Fibroblast of peridontal ligament (primary cell): ENCODE measurements at regions not wholly inside any gene's neighbourhood (a gene's known extent, or its start where the extent isn't known, plus 50 kb on each side); places are given as distances from the start of the nearest gene placed in this dataset.
A peak's percentile ranks its signal among the peaks of the same experiment; 100 is the strongest.
"Not testable (repeated sequence)": the region's sequence is repeated elsewhere in the genome, so short reads cannot be mapped to it uniquely, and the experiment has no call there.

Experiments used
- DNase-seq: peaks from one replicate; pipeline ENCODE4 v3.0.0-alpha.2; 2010; ENCODE audit errors: extremely low read depth

DNA sequence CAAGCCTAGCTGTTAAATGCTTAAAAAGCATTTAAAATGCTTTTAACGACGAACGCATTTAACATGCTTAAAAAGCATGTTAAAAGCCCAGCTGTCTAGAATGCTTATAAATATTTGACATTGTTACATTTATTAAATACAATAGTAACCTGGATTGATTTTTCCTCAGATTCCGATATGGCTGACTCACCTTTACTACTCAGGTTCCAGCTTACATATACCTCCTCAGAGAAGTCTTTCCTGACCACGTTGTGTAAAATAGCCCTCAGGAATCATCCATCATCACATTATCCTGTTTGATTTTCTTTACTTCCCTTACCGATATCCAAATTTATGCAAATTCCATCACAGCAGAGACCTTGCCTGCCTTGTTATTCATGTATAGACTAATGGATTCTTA, 51.4 kb downstream of the SLC41A2 start:
- DNase-seq = no peak

DNA sequence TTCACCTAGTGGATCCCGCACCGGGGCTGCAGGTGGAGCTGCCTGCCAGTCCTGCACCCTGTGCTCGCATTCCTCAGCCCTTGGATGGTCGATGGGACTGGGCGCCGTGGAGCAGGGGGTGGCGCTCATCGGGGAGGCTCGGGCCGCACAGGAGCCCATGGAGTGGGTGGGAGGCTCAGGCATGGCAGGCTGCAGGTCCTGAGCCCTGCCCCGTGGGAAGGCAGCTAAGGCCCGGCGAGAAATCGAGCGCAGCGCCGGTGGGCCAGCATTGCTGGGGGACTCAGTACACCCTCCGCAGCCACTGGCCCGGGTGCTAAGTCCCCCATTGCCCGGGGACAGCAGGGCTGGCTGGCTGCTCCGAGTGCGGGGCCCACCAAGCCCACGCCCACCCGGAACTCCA, 52.6 kb downstream of the SLC41A2 start:
- DNase-seq = not testable (repeated sequence)

DNA sequence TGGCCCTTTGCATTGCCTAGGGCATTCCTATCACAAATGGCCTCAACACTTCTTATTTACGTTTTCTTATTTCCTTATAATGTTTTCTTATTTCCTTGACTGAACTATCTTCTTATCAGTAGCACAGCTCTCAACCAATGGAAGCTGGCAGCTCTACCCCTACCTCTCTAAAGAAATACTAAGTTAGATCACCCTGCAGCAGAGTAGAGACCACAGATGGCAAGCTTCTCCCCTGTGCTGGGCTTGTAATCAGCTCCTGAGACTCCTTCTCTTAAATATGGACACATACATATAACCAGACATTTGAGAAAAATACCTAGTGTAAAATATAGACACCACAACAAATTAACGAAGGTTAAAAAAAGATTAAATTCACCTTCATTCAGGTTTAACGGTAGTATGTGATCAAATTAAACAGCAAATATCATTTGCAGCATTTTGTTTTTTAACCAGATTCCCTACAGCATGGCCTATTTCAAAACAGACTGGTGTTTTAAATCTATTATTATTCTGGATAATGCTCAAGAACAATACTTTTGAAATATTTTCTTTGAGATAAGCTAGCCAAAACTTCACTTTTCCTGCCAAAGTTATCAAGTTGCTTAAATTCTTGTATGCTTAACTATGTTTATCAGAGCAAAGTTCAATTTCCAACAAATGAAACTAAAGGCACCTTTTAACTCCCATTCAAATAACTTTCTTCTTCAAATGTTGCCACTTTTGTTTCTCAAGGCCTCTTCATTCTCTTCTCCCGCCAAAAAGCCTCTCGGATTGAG, 54.3 kb downstream of the SLC41A2 start:
- DNase-seq = peak; percentile 19

DNA sequence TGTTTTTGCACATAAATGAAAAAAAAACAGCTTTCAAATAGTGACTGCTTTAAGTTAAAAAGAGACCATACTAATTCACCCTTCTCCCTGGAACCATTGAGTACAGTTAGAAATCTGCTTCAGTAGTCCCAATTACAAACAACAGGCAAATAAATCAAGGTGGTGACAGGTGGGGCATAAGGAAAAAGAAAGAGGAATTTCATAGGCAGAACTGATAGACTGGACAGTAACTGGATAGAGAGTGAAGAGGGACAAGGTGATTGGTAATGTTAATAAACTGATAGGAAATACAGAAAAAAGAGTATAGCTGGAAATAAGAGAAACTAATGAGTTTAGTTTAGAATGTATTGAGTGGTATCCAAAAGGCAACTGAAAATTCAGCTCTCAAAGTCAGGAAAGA, 56.0 kb downstream of the SLC41A2 start:
- no peak for DNase-seq

DNA sequence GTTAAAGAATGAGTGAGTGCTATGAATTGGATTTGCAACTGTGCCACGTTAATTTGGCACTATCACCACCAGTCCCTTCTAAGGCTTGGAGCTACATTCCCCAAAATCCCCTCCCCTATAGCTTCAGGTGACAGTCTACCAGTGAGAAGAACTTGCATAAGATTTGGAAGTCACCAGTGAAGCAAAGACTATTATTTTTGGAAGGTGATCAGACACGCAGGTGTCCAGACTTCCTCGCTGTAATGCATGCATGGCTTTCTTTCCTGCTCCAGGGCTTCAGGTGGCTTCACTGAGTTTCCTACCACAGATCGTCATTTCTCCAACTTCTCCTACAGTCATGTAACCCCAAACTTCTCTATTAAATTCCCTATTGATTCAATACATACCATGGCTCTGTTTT, 61.4 kb downstream of the SLC41A2 start:
- no peak for DNase-seq

DNA sequence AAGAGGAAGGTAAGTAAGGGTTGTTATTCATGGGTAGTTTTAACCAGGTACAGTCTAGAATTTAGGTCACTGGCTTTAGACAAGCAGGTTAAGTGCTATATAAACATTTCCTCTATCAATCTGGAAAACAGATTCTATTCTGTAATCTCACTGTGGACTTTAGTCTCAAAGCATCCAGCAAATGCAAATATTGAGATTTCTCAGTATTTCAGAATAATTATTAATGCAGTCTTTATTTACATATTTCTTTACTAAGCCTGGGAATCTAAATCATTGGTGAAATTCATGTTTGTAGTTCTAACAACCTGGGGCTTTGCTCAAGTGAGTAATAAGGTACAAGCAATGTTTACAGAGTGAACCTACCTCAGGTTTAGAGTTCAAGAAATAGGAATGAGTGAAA, 61.9 kb downstream of the SLC41A2 start:
- no peak for DNase-seq

DNA sequence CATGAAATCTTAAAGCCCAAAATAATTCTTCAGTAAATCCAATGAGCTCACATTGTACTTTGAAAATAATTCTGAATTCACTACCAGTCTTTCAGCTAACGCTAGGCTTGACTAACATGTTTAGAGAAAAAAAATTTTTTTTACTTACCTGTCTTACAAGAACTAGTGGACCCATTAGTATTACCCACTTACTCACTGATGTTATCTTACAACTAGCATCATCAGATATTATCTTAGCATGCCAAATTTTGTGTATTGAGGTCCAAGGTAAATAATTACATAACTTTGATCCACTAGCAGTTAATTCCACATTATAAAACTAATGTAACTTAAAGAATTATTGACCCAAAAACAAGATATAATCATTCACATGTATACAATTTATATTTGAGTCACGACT, 62.7 kb downstream of the SLC41A2 start:
- no peak for DNase-seq

DNA sequence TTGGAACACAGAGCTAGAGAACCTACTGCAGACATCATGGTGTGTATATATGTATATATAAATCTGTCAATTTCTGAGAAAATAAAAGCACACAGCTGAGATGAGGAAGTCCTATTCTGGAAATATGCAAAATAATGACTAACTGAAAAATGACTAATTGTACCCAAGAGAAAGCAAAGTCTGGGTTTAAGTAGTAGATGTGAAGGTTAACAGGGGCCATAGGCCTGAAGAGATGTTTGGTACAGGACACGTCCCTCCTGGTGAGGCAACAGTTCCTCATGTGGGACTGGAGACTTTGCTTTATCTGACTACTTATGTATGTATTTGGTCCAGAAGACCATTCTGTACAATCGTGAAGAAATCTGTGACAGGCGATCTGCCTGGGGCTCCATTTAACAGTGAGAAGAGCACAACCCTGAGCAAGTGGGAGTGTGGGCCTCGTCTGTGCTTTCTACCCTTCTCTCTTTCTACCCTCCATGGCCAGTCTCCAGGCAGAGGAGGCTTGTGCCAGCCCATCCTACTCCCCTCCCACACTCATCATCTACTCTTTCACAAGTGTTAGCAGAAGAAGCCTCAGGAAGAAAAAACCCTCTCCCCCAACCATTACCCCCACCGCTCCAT, 67.5 kb downstream of the SLC41A2 start:
- DNase-seq = no peak

DNA sequence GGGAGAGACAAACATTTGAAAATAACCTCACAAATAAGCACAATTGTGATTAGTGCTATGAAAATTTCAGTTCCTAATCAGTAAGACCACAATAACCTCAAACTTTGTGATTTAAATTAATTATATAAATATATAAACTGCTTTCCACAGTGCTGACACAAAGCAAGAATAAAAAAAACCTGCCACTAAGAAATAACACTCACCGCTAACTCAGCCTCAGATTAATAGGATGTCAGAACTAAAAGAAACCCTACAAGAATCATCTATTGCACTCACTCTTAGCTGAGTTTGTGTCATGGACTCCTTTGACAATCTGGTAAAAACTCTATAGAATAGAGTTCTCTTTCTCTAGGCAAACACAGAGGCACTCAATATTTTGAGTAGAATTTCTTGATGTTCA, 68.4 kb downstream of the SLC41A2 start:
- DNase-seq = no peak

DNA sequence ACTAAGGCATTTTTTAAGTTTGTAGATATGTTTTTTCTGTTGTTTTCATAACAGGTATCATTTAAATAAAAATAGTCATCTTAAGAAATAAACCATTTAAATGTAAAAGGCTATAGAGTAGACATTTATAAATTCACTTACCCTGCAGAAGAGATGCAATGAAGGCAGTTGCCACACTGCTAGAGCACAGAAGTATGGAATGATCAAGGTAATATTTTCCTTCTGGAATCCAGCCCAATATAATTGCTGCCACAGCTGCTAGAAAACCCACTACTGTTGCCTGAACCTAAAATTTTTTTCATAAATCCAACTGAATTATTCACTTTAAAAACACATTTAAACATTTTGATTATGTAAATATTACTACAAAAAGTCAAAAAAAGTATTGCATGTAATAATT, 69.2 kb downstream of the SLC41A2 start:
- no peak for DNase-seq

DNA sequence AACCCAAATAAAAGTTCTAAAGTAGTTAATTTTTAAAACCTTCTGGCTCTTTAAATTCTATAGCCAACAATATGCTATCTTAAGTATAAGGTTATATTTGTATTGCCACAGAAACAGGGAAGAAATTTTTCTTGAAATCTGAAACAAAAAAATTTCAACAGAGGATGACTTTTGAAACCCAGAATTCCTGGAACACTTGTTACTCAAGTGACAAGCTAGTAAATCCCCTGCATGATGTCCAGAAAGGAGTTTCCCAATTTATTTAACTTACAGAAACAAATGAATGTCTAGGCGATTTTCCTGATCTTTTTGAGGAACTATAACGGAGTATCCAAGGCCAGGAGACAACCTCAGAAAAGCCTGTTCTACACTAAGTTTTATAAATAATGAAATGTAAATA, 69.6 kb downstream of the SLC41A2 start:
- DNase-seq = no peak

DNA sequence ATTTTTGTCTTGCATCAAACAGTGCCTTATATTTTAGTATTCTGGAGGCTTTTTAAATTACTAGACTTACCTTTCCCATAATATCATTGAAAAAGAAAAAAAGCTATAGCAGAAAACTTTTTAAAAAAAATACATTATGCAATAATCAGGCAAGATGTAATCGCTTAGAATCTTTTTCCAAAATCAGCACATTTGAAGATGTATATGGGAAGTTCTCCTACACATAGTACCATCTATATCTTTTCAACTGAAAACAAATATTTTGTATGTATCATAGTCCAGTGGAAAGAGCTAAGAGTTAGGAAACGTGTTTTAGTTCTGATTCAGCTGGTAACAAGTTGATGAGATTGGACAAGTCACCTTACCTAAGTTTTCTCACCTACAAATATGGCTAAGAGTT, 70.6 kb downstream of the SLC41A2 start:
- no peak for DNase-seq

DNA sequence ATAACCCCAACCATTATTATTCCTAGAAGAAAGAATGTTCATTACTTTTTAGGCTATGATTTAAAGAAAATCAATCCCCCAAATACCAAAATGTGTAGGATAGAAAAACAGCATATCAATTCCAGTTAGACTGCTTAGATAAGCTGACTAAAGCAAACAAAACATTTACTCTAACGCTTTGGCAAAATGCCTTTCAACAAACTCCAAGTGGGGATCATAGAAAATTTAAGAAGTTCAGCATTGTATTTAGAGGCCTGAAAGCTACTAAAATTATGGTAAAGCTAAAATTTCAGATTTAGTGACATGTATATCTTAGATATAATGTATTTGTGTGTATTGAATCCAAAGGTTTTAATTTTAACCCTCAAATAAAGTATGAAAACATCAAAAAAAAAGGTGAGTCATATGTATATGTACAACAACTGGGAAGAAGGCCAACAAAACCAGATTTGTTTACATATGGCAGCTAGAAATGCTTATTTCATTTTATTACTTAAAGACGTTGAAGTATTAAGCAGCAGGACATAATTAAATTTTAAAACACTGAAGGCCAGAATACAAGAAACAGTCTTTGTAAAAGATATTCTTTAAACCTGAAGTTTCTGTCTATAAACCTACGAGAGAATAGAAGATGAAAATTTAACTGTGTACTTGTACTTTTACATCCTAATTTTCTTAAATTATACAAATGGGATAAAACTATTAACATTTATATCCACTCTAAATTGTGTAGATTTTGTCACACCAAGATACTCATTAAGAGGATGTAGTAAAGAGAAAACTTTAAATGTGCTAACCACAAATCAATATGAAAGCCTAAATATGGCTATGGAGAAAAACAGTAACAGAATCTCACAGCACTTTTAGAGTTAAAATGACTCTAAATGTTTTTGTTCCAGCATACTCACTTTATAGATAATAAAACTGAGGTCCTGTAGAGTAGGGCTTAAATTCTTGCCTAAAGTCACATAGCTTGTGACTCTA, 71.4 kb downstream of the SLC41A2 start:
- peak; percentile 60 for DNase-seq

DNA sequence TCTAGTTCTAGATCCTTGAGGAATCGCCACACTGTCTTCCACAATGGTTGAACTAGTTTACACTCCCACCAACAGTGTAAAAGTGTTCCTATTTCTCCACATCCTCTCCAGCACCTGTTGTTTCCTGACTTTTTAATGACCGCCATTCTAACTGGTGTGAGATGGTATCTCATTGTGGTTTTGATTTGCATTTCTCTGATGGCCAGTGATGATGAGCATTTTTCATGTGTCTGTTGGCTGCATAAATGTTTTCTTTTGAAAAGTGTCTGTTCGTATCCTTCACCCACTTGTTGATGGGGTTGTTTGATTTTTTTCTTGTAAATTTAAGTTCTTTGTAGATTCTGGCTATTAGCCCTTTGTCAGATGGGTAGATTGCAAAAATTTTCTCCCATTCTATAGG, 79.2 kb downstream of the SLC41A2 start:
- not testable (repeated sequence) for DNase-seq

DNA sequence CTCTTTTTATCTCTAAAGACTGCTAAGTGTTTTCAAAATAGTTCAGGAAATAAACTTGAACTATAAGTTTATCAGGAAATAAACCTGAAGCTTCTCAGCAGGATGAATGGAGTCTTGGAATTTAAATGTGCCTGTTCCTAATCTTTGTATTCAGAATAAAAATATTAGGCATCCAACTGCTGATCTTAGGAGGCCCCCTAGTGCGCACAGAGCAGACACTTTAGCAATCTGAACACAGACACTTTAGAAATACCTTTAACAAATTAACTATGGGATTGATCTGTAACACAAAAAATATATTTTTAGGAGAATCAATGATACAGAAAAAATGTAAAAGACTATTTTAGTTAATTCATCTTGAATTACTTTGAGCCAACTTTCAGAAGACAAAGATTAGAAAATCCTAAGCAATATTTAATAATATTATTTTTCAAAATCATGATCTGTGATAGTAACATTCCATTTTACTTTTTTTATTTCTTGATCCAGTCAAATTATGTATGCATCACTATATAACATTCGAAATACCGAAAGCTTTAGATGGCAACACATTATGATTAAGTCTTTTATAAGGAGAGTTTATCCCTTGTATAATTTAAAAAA, 80.9 kb downstream of the SLC41A2 start:
- DNase-seq = peak; percentile 73

DNA sequence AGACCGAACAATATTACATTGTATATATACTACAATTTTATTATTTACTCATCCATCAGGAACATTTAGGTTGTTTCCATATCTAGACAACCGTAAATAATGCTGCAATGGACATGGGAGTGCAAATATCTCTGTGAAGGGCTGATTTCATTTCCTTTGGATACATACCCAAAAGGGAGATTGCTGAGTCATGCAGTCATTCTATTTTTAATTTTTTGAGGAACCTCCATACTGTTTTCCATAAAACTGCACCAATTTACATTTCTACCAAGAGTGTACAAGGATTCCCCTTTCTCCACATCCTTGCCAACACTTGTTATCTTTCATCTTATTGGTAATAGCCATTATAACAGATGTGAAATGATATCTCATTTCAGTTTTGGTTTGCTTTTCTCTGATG, 84.7 kb downstream of the SLC41A2 start:
- DNase-seq = peak; percentile 43

DNA sequence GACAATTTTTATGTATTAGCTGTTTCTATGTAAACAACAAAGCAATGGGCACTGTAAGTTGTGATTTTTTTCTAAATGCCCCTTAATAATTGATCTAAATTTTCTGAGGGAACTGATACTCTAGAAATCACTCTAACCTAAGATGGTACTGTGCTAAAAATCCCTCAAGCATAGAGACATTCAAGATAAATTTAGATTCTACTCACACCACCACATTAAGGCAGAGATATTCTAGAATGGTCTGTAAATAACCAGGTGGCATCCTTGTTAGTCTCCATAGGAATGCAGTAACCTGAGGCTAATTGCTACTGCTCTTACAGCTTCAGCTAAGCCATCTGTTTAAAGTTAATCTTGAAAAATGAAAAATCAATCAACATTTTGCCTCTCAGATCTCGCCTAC, 87.3 kb downstream of the SLC41A2 start:
- no peak for DNase-seq

DNA sequence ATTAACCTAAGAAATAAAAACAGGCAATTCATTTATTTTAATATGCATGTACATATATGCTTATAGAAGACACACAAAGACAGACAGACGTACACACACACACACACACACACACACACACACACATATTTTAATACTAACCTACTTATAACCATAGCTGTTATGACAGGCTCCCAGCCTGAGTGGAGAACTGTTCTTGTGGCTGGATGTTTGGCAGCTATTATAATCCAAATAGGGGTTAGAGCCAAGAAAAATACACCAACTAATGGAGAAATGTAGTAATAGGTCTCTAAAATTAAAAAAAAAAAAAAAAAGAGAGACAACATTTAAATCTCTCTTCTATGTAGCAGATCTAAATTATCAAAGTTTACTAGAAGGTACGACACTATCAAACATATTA, 91.8 kb downstream of the SLC41A2 start:
- peak; percentile 72 for DNase-seq

DNA sequence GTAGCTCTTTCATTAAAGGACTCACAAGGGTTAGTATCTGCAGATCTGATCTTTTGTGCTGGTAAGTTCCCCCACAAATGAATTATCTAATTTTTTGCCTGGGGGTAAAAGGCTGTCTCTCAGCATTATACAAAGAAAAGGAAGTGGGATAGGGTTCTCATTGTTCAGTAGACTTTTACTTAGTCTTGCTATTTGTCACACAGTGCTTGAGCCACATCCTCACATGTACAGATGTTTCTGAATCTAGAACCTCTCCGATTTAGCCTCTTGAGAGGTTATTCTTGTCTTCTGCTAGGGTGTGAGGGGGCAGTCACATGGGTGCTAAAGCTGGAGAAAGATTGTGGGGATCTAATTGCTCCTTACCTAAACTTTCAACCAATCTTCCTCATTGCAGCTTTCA, 93.0 kb downstream of the SLC41A2 start:
- DNase-seq = no peak

DNA sequence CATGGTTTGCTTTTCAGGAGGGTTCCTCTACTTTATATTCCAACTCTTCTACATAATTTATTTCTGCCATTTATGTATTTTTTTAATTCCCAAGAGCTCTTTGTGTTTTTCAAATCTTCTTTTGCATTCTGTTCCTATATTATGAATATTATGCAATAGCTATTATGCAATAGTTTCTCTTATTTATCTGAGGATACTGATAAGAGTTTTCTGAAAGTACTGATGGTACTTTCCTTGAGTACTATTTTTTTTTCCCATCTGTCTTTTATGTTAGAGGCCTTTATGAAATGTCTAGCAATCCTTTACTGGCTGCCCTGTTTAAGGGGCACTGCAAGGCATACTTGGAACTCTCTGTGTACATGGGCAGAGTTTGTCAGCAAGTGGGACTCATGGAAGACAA, 93.4 kb downstream of the SLC41A2 start:
- no peak for DNase-seq

DNA sequence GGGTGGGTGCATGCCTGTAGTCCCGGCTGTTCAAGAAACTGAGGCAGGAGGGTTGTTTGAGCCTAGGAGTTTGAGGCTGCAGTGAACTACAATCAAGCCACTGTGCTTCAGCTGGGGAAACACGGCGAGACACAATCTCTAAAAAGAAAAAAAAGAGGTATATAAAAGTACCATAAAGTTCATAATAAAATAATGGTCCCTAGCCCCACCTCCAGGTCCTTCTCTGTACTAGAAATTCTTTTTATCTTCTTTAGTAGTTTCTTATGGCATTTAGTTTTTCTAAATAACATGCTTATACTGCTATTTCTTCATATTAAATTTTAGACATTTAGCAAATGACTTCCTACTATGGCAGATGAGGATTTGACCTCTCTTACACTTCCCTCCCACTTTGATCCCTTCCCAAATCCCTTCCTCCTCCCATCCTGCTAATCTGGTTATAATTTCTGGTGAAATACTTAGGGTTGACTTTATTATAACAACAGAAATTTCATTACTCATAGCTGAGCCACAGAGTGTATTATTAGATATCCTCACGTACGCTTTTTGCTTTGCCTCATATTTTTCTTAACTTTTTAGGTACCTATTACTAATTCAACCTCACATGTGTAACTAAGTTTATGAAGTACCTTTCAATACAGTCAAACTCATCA, 94.7 kb downstream of the SLC41A2 start:
- DNase-seq = peak; percentile 64
